Medulla oblongata (tissue), 1 donor: ENCODE measurements at regions not wholly inside any gene's neighbourhood (a gene's known extent, or its start where the extent isn't known, plus 50 kb on each side); places are given as distances from the start of the nearest gene placed in this dataset.

Experiments used
- DNase-seq: peaks from one replicate; pipeline ENCODE4 v3.0.0-alpha.2; 2015; ENCODE audit errors: extremely low spot score

GRCh38 chr16:35639233-35640205, 2180.1 kb downstream of the TP53TG3F start:
- DNase-seq = no peak

DNA sequence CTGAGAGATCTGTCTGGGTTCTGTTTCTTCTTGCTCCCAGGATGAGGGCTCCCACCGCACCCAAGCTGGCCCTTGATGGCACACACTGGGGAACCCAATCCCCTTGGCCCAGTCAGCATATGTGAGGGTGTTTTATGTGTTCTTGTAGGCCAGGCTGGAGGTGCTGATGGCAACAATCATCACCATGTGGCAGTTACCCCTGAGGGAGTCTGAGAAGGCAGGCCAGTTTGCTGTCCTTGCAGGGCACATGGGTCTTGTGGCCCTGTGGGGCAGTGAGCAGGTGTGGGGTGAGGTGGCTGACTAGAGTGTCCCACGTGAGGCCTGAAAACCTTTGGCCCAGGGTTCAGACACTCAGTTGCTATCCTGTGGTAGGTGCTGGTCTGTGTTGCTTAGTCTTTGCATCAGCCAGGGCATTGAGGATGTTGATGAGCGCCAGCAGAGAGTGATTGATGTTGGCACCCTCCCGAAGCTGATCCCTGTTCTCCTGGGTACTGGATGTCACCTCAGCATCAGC, 2183.0 kb downstream of the TP53TG3F start:
- no peak for DNase-seq

GRCh38 chr16:35651841-35652240, 2192.4 kb downstream of the TP53TG3F start:
- DNase-seq = no peak

- DNase-seq = no peak
Observed at GRCh38 chr16:35664091-35664693, 2204.8 kb downstream of the TP53TG3F start.

DNA sequence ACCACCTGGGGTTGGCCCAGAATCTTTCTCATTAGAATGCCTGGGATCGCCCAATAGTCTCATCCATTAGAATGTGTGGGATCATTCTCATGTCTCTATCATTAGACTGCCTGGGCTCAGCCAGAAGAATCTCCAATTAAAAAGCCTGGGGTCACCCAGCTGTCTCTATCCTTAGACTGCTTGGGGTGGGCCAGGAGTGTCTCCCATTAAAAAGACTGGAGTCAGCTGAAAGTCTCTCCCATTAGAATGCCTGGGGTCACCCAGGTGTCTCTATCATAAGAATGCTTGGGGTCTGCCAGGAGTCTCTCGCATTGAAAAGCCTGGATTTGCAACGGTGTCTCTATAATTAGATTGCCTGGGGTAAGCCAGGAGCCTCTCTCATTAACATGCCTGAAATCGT, 2225.7 kb downstream of the TP53TG3F start:
- no peak for DNase-seq

- DNase-seq = no peak
Observed at GRCh38 chr16:35686595-35686994, 2227.2 kb downstream of the TP53TG3F start.

DNA sequence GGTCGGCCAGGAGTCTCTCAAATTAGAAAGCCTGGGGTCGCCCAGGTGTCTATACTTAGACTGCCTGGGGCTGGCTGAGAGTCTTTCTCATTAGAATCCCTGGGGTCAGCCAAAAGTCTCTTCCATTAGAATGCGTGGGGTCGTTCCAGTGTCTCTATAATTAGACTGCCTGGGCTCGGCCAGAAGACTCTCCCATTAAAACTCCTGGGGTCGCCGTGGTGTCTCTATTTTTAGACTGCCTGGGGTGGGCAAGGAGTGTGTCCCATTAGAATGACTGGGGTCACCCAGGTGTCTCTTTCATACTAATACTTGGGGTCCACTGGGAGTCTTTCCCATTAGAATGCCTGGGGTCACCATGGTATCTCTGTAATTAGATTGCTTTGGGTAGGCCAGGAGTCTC, 2227.7 kb downstream of the TP53TG3F start:
- DNase-seq = no peak

DNA sequence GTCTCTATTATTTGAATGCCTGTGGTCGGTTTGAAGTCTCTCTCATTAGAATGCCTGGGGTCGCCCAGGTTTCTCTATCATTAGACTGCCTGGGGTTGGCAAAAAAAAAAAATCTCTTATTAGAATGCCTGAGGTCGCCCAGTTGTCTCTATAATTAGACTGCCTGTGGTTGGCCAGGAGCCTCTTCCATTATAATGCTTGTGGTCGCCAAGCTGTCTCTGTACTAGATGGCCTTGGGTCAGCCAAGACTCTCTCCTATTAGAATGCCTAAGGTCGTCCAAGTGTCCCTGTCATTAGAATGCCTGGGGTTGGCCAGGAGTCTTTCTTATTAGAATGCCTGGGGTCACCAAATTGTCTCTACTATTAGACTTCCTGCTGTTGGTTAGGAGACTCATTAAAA, 2228.4 kb downstream of the TP53TG3F start:
- DNase-seq = no peak

DNA sequence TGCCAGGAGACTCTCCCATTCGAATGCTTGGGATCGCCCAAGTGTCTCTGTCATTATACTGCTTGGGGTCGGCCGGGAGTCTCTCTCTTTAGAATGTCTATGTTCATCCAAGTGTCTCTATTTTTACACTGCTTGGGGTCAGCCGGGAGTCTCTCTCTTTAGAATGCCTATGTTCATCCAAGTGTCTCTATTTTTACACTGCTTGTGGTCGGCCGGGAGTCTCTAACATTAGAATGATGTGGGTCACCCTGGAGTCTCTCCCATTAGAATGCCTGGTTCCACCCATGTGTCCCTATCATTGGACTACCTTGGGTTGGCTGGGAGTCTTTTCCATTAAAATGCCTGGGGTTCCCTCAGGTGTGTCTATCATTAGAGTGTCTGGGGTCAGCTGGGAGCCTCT, 2230.4 kb downstream of the TP53TG3F start:
- no peak for DNase-seq

DNA sequence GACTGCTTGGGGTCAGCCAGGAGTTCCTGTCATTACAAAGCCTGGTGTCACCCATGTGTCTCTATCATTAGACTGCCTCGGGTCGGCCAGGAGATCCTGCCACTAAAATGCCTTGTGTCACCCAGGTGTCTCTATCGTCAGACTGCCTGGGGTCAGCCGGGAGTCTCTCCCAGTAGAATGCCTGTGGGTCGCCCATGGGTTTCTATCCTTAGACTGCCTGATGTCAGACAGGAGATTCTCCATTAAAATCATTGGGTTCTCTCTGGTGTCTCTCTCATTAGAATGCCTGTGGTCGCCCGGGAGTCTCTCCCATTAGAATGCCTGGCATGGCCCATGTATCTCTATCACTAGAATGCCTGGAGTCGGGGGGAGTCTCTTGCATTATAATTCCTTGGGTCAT, 2231.0 kb downstream of the TP53TG3F start:
- DNase-seq = no peak

GRCh38 chr16:35691057-35691456, 2231.6 kb downstream of the TP53TG3F start:
- no peak for DNase-seq

DNA sequence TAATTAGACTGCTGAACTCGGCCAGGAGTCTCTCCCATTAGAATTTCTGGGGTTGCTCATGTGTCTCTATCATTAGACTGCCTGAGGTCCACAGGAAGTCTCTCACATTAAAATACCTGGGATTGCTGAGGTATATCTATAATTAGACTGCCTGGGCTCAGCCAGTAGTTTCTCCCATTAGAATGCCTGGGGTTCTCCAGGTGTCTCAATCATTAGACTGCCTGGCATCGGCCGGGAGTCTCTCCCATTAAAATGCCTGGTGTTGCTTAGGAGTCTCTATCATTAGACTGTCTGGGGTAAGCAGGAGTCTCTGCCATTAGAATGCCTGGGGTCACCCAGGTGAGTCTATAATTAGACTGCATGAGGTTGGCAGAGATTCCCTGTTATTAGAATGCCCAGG, 2233.4 kb downstream of the TP53TG3F start:
- DNase-seq = no peak

- DNase-seq = no peak
Observed at GRCh38 chr16:35706901-35707300, 2247.5 kb downstream of the TP53TG3F start.

GRCh38 chr16:35711435-35711834, 2252.0 kb downstream of the TP53TG3F start:
- DNase-seq = no peak

- DNase-seq = no peak
Observed at GRCh38 chr16:35711958-35712357, 2252.5 kb downstream of the TP53TG3F start.

GRCh38 chr16:35713762-35714650, 2254.6 kb downstream of the TP53TG3F start:
- no peak for DNase-seq

- DNase-seq = no peak
Observed at GRCh38 chr16:35714665-35715064, 2255.3 kb downstream of the TP53TG3F start.

DNA sequence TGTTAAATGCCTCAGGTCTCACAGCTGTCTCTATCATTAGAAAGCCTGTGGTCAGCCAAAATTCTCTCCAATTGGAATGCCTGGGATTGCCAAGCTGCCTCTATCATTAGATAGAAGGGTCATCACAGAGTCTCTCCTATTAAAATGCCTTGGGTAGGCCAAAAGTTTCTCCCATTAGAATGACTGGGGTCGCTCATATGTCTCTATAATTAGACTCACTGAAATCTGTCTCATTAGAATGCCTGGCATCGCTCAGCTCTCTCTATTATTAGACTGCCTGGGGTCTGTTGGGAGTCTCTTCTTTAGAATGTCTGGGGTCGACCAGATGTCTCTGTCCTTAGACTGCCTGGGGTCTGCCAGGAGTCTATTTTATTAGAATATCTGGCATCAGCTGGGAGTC, 2265.1 kb downstream of the TP53TG3F start:
- no peak for DNase-seq

GRCh38 chr16:35725949-35726348, 2266.5 kb downstream of the TP53TG3F start:
- no peak for DNase-seq

GRCh38 chr16:35730251-35730650, 2270.8 kb downstream of the TP53TG3F start:
- no peak for DNase-seq

DNA sequence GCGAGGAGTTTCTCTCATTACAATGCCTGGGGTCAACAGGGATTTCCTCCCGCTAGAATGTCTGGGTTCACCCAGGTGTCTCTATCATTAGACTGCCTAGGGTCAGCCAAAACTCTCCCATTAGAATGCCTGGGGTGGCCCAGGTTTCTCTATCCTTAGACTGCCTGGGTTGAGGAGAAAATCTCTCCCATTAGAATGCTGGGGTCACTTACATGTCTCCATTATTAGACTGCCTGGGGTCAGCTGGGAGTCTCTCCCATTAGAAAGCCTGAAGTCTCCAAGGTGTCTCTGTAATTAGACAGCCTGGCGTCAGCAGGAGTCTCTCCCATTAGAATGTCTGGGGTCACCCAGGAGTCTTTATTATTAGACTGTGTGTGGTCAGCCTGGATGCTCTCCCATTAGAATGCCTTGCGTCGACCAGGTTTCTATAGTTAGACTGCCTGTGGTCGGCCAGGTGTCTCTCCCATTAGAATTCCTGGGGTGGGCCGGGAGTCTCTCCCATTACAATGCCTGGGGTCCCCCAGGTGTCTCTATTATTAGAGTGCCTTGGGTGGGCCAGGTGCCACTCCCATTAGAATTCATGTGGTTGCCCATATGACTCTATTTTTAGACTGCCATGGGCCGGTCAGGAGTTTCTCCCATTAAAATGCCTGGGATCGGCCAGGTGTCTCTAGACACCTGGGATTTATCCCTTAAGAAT, 2272.1 kb downstream of the TP53TG3F start:
- DNase-seq = no peak
